Activated naive CD8-positive, alpha-beta T cell treated with anti-CD3 and anti-CD28 coated beads, Interleukin-2, amount 50 U/mL, for 24 hours (primary cell): ENCODE measurements at regions not wholly inside any gene's neighbourhood (a gene's known extent, or its start where the extent isn't known, plus 50 kb on each side); places are given as distances from the start of the nearest gene placed in this dataset.

Experiments
- ATAC-seq: fragments of 150-1000 bp; cut with Tn5 transposase; one replicate; pipeline ENCODE4 v1.10.0; 2021
- DNase-seq: peaks from one replicate; pipeline ENCODE4 v3.0.0; 2021
- H3K27ac Mint-ChIP-seq: one replicate; pipeline ENCODE4 v1.8.0; 2021; ENCODE audit warnings: mild to moderate bottlenecking, mixed read lengths
- H3K27me3 Mint-ChIP-seq: one replicate; pipeline ENCODE4 v1.8.0; 2021; ENCODE audit warnings: mixed read lengths
- H3K36me3 Mint-ChIP-seq: one replicate; pipeline ENCODE4 v1.8.0; 2021; ENCODE audit warnings: low read depth, mixed read lengths
- H3K4me1 Mint-ChIP-seq: one replicate; pipeline ENCODE4 v1.8.0; 2021; ENCODE audit warnings: mixed read lengths
- H3K4me3 Mint-ChIP-seq: one replicate; pipeline ENCODE4 v1.8.0; 2021; ENCODE audit warnings: mild to moderate bottlenecking, moderate library complexity, mixed read lengths
- H3K9me3 Mint-ChIP-seq: one replicate; pipeline ENCODE4 v1.8.0; 2021; ENCODE audit warnings: mixed read lengths

DNA sequence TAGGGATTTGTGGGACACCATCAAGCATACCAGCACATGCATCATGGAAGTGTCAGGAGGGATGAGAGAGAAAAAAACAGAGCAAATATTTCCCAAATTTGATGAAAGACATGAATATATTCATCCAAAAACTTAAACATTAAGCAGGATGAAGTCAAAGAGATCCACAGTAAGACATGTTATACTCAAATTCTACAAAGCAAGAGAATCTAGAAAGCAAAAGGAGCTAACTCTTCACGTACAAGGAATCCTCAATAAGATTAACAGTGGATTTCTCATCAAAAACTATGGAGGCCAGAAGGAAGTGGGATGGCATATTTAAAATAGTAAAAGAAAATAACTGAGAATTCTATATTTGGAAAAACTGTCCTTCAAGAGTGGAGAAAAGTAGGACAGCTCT lies 374.8 kb downstream of the ZFHX3 start:
- ATAC-seq (no peak), DNase-seq (no peak)
- Mint-ChIP-seq H3K27me3 (no peaks in the 10 kb centered on the region), H3K9me3 (peaks cover 23% of the 10 kb centered on the region), H3K4me1 (no peaks in the 10 kb centered on the region), H3K36me3 (peaks cover 26% of the 10 kb centered on the region), H3K27ac (no peak overlapping the region), H3K4me3 (no peak overlapping the region)

DNA sequence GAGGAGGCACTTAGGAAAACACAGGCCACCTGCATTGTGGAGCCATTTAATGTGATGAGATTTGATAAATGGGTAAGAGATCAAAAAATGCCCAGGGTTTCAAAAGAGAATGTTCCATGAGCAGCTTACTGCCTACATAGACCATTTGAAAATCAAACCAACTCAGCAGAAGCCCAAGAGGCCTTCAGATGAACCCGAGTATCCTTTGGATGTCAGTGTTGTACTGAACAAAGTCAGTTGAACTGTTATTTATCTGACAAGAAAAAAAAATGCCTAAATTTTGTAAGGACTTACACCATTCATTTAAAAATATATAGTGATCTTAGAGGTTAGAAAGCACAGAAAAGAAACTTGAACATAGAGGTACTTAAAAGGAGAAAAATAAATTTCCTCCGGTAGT lies 381.7 kb downstream of the ZFHX3 start:
- Mint-ChIP-seq H3K27ac (no peak overlapping the region), H3K4me3 (no peak overlapping the region), H3K36me3 (peaks cover 10% of the 10 kb centered on the region), H3K9me3 (no peaks in the 10 kb centered on the region), H3K4me1 (peaks cover 9% of the 10 kb centered on the region), H3K27me3 (peaks cover 3% of the 10 kb centered on the region)
- ATAC-seq (no peak), DNase-seq (no peak)

GRCh38 chr16:72665701-72666100 lies 382.2 kb downstream of the ZFHX3 start:
- ATAC-seq (no peak), DNase-seq (no peak)
- peak overlapping the region; percentile 98 for H3K27ac Mint-ChIP-seq
- H3K27me3 Mint-ChIP-seq = peaks cover 3% of the 10 kb centered on the region
- H3K9me3 Mint-ChIP-seq = no peaks in the 10 kb centered on the region
- peaks cover 7% of the 10 kb centered on the region for H3K36me3 Mint-ChIP-seq
- peaks cover 9% of the 10 kb centered on the region for H3K4me1 Mint-ChIP-seq
- H3K4me3 Mint-ChIP-seq = peak overlapping the region; percentile 100

DNA sequence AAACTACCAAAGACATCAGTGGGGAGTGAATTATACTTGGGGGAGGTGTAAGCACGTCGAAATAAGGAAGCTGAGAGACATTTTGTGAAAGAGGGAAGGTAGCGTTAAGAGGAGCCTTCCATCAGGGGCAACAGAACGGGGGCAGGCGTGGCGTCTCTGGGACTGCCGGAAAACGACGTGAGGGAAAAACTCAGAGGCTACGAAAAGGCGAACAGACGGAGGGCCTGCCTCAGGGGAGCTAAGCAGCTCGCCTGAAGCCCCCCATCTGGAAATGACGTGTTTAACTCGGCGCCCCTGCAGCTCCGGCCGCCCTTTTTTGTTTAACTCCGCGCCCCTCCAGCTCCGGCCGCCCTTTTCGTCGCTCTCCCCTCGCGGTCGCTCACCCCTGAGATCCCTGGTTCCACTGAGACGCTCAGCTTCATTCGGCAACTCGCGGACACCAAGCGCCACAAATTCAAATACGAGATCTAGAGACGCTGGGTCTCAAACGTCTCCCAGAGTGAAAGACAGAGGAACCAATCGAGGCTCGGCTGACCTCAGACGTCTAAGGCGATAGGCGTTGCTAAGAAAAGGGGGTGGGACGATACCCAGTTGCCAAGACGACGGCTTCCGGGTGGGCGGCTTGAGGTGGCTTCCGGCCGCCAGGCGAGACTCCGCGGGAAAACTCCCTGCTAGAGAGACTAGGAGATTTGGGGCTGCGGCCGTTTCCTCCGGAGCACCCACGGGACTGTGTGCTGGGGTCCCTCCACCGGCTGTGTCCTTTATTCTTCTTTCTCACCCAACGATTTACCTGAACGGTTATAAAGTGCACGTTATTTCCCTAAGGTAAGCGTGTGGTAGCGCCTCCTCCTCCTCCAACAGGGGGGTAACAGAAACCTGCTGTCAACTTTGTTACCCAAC lies 383.2 kb downstream of the ZFHX3 start:
- ATAC-seq (peak; percentile 99), DNase-seq (peak; percentile 94)
- H3K9me3 Mint-ChIP-seq = no peaks in the 10 kb centered on the region
- H3K4me3 Mint-ChIP-seq = peak overlapping the region; percentile 100
- peaks cover 3% of the 10 kb centered on the region for H3K27me3 Mint-ChIP-seq
- H3K27ac Mint-ChIP-seq = peak overlapping the region; percentile 98
- H3K36me3 Mint-ChIP-seq = peaks cover 7% of the 10 kb centered on the region
- H3K4me1 Mint-ChIP-seq = peaks cover 9% of the 10 kb centered on the region

GRCh38 chr16:72664056-72664508 lies 383.8 kb downstream of the ZFHX3 start:
- Mint-ChIP-seq H3K4me1 (peaks cover 13% of the 10 kb centered on the region), H3K27me3 (peaks cover 3% of the 10 kb centered on the region), H3K9me3 (no peaks in the 10 kb centered on the region), H3K36me3 (peaks cover 5% of the 10 kb centered on the region), H3K4me3 (peak overlapping the region; percentile 100), H3K27ac (peak overlapping the region; percentile 98)
- DNase-seq = no peak
- ATAC-seq = no peak

- Mint-ChIP-seq H3K27me3 (peaks cover 3% of the 10 kb centered on the region), H3K4me1 (peaks cover 16% of the 10 kb centered on the region), H3K9me3 (peaks cover 2% of the 10 kb centered on the region), H3K36me3 (peaks cover 3% of the 10 kb centered on the region), H3K4me3 (no peak overlapping the region), H3K27ac (no peak overlapping the region)
- ATAC-seq (no peak), DNase-seq (no peak)
Observed at GRCh38 chr16:72658888-72659717, 388.8 kb downstream of the ZFHX3 start.

DNA sequence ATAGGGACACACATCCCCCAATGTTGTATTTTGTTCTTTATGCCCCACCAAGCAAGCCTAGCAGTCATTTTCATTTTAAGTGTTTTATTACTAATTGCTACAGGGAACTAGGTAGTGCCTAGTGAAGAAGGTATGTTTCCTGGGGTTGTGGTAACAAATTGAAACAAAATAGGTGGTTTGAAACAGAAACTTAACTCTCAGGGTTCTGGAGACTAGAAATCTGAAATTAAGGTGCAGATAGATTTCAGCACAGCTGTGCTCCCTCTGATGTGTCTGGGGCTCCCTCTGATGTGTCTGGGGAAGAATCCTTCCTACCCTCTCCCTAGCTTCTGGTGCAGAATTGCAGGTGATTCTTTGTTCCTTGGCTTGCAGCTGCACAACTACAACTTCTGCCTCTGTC lies 390.1 kb downstream of the ZFHX3 start:
- ATAC-seq (no peak), DNase-seq (no peak)
- peaks cover 3% of the 10 kb centered on the region for H3K27me3 Mint-ChIP-seq
- H3K4me1 Mint-ChIP-seq = peaks cover 16% of the 10 kb centered on the region
- no peak overlapping the region for H3K27ac Mint-ChIP-seq
- H3K36me3 Mint-ChIP-seq = peaks cover 3% of the 10 kb centered on the region
- peaks cover 10% of the 10 kb centered on the region for H3K9me3 Mint-ChIP-seq
- no peak overlapping the region for H3K4me3 Mint-ChIP-seq

DNA sequence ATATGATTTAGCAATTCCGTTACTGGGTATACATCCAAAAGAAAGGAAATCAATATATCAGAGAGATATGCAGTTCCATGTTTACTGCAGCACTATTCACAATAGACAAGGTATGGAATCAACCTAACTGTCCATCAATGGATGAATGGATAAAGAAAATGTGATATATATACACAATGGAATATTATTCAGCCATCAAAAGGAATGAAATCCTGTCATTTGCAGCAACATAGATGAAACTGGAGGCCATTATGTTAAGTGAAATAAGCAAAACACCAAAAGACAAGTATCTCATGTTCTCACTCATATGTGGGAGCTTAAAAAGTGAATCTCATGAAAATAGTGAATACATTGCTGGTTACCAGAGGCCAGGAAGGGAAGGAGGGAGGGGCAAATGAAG lies 390.8 kb downstream of the ZFHX3 start:
- Mint-ChIP-seq H3K9me3 (peaks cover 13% of the 10 kb centered on the region), H3K27me3 (peaks cover 2% of the 10 kb centered on the region), H3K27ac (no peak overlapping the region), H3K4me1 (peaks cover 16% of the 10 kb centered on the region), H3K36me3 (peaks cover 3% of the 10 kb centered on the region), H3K4me3 (no peak overlapping the region)
- DNase-seq = no peak
- ATAC-seq = no peak

DNA sequence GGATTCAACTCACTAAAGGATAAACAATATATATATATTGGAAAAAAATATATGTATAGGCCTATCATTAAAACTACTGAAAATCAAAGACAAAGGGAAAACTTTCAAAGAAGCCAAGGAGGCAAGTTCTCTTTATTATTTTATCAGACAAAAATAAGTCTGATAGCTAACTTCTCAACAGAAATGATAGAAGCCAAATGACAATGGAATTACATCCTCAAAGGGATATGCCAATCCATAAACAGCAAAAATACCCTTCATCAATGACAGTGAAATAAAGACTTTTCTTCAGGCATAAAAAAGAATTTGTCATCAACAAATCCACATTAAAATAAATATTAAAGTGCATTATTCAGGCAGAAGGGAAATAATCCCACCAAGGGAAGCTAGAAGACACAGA lies 393.4 kb downstream of the ZFHX3 start:
- peaks cover 18% of the 10 kb centered on the region for H3K9me3 Mint-ChIP-seq
- no peak overlapping the region for H3K27ac Mint-ChIP-seq
- H3K4me1 Mint-ChIP-seq = peaks cover 20% of the 10 kb centered on the region
- no peaks in the 10 kb centered on the region for H3K27me3 Mint-ChIP-seq
- H3K36me3 Mint-ChIP-seq = peaks cover 3% of the 10 kb centered on the region
- ATAC-seq (no peak), DNase-seq (no peak)
- no peak overlapping the region for H3K4me3 Mint-ChIP-seq

DNA sequence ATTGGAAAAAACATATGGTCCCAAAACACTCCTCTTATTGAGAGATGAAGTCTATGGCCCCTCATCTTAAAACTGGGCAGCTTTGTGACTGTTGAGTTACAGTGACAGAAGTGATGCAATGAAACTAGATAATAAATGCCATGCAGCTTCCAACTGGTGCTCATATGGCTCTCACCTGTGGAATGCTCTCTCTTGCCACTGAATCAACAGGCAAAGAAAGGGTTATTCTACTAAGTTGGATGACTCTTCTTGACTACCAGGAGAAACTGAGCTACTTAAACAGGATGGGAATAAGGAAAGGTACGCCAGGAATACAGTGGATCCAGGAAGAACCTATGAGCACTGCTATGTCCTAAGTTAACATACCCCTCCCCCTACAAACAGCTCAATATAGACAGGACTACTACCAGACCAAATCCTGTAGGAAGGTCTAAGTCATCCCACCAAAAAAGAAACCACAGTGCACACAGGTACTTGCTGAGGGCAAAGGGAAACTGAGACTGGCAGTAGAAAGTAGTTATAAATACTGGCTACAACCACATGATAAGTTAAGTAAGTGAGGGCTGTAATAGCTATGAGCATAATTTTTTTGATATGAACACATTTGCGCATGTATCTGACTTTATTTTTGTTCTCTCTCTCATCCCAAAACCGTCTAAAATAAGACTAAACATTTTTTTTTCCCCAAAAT lies 398.5 kb downstream of the ZFHX3 start:
- ATAC-seq (no peak), DNase-seq (no peak)
- no peak overlapping the region for H3K27ac Mint-ChIP-seq
- no peak overlapping the region for H3K4me3 Mint-ChIP-seq
- no peaks in the 10 kb centered on the region for H3K36me3 Mint-ChIP-seq
- H3K9me3 Mint-ChIP-seq = peaks cover 19% of the 10 kb centered on the region
- H3K27me3 Mint-ChIP-seq = no peaks in the 10 kb centered on the region
- H3K4me1 Mint-ChIP-seq = peaks cover 5% of the 10 kb centered on the region

DNA sequence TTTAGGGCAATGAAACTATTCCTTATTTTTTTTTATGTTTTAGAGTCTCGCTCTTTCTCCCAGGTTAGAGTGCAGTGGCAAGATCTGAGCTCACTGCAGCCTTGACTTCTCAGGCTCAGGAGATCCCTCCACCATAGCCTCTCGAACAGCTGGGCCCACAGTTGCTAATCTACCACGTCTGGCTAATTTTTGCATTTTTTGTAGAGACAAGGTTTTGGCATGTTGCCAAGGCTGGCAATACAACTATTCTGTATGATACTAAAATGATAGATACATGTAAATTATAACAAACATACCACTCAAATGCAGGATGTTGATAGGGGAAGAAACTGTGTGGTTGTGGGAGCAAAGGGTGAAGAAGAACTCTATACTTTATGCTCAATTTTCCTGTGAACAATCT lies 401.3 kb downstream of the ZFHX3 start:
- peaks cover 5% of the 10 kb centered on the region for H3K4me1 Mint-ChIP-seq
- DNase-seq (no peak), ATAC-seq (no peak)
- no peak overlapping the region for H3K27ac Mint-ChIP-seq
- H3K27me3 Mint-ChIP-seq = no peaks in the 10 kb centered on the region
- H3K36me3 Mint-ChIP-seq = no peaks in the 10 kb centered on the region
- H3K9me3 Mint-ChIP-seq = peaks cover 3% of the 10 kb centered on the region
- H3K4me3 Mint-ChIP-seq = no peak overlapping the region

DNA sequence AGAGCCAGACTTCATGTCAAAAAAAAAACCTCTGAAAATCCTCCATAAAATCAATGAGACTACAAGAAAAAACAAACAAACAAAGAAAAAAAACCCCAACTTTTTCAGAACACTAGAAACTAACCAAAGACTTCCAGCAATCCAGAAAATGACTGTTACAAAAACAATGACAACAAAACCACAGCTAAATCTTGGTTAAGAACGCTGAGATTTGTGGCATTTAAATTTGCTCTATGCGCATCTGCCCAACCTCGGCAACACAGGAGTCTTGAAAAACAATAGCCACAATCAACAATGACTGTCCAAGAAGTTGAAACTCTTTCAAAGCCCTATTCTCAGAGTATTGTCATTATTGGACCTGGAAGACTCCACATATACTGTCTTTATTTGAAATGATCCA lies 402.4 kb downstream of the ZFHX3 start:
- peaks cover 3% of the 10 kb centered on the region for H3K9me3 Mint-ChIP-seq
- H3K4me1 Mint-ChIP-seq = peaks cover 5% of the 10 kb centered on the region
- H3K27ac Mint-ChIP-seq = no peak overlapping the region
- no peaks in the 10 kb centered on the region for H3K36me3 Mint-ChIP-seq
- DNase-seq (no peak), ATAC-seq (no peak)
- no peaks in the 10 kb centered on the region for H3K27me3 Mint-ChIP-seq
- H3K4me3 Mint-ChIP-seq = no peak overlapping the region

- no peaks in the 10 kb centered on the region for H3K36me3 Mint-ChIP-seq
- ATAC-seq = no peak
- no peaks in the 10 kb centered on the region for H3K27me3 Mint-ChIP-seq
Observed at GRCh38 chr16:72644911-72645310, 403.0 kb downstream of the ZFHX3 start.

DNA sequence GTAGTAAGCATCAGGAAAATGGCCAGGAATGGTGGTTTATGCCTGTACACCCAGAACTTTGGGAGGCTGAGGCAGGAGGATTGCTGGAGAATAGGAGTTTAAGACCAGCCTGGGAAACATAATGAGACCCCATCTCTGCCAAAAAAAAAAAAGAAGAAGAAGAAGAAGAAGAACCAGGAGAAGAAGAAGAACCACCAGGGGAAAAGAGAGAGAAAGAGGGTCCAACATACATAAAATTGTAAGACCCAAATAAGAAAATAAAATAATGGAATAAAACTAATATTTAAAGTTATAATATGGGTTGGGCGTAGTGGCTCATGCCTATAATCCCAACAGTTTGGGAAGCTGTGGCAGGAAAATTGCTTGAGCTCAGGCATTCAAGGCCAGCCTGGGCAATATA lies 408.4 kb downstream of the ZFHX3 start:
- Mint-ChIP-seq H3K27me3 (no peaks in the 10 kb centered on the region), H3K4me3 (no peak overlapping the region), H3K27ac (no peak overlapping the region), H3K9me3 (peaks cover 19% of the 10 kb centered on the region), H3K36me3 (peaks cover 8% of the 10 kb centered on the region), H3K4me1 (no peaks in the 10 kb centered on the region)
- DNase-seq (no peak), ATAC-seq (no peak)

More at GRCh38 chr16:72644911-72645310, 403.0 kb downstream of the ZFHX3 start:
- DNase-seq = no peak
- peaks cover 3% of the 10 kb centered on the region for H3K9me3 Mint-ChIP-seq
- H3K4me3 Mint-ChIP-seq = no peak overlapping the region
- no peak overlapping the region for H3K27ac Mint-ChIP-seq
- peaks cover 5% of the 10 kb centered on the region for H3K4me1 Mint-ChIP-seq
